ENCODE measurements at regions not wholly inside any gene's neighbourhood (a gene's known extent, or its start where the extent isn't known, plus 50 kb on each side); places are given as distances from the start of the nearest gene placed in this dataset.

GRCh38 chr3:152703245-152703890, 131.6 kb upstream of the P2RY1 start:
- no peaks in the 10 kb centered on the region for H3K27me3 ChIP-seq (ENCODE audit: control insufficient read depth in 1 of 2, insufficient read depth in 2 of 2, low read length in 2 of 2)
- H3K4me3 ChIP-seq (ENCODE audit: low read depth in 1 of 2, low read length in 2 of 2) = no peak overlapping the region
- no peaks in the 10 kb centered on the region for H3K36me3 ChIP-seq (ENCODE audit: control insufficient read depth in 1 of 2, insufficient read depth in 2 of 2, low read length in 2 of 2)
- no peak overlapping the region for H3K9ac ChIP-seq (ENCODE audit: low read depth in 1 of 2, low read length in 2 of 2)
- no peaks in the 10 kb centered on the region for H3K9me3 ChIP-seq (ENCODE audit: control insufficient read depth in 1 of 2, low read length in 2 of 2)
- H3K4me1 ChIP-seq (ENCODE audit: control insufficient read depth in 1 of 2, insufficient read depth in 2 of 2, low read length in 2 of 2) = peaks cover 3 to 7% of the 10 kb centered on the region in 2 donors
- H3K27ac ChIP-seq (ENCODE audit: low read depth, low read length) = no peak overlapping the region

- no peaks in the 10 kb centered on the region for H3K27me3 ChIP-seq (ENCODE audit: control insufficient read depth in 1 of 2, insufficient read depth in 2 of 2, low read length in 2 of 2)
- no peaks in the 10 kb centered on the region for H3K36me3 ChIP-seq (ENCODE audit: control insufficient read depth in 1 of 2, insufficient read depth in 2 of 2, low read length in 2 of 2)
- H3K4me3 ChIP-seq (ENCODE audit: low read depth in 1 of 2, low read length in 2 of 2) = peak overlapping the region; percentile 48 to 57
- no peak overlapping the region for H3K9ac ChIP-seq (ENCODE audit: low read depth in 1 of 2, low read length in 2 of 2)
- no peaks in the 10 kb centered on the region for H3K9me3 ChIP-seq (ENCODE audit: control insufficient read depth in 1 of 2, low read length in 2 of 2)
- H3K27ac ChIP-seq (ENCODE audit: low read depth, low read length) = no peak overlapping the region
- H3K4me1 ChIP-seq (ENCODE audit: control insufficient read depth in 1 of 2, insufficient read depth in 2 of 2, low read length in 2 of 2) = peaks cover 3 to 7% of the 10 kb centered on the region in 2 donors
Observed at GRCh38 chr3:152706991-152707713, 127.8 kb upstream of the P2RY1 start.

- no peaks in the 10 kb centered on the region for H3K36me3 ChIP-seq (ENCODE audit: control insufficient read depth in 1 of 2, insufficient read depth in 2 of 2, low read length in 2 of 2)
- no peak overlapping the region for H3K9ac ChIP-seq (ENCODE audit: low read depth in 1 of 2, low read length in 2 of 2)
- H3K4me3 ChIP-seq (ENCODE audit: low read depth in 1 of 2, low read length in 2 of 2) = no peak overlapping the region
- peaks cover 3 to 7% of the 10 kb centered on the region in 2 donors for H3K4me1 ChIP-seq (ENCODE audit: control insufficient read depth in 1 of 2, insufficient read depth in 2 of 2, low read length in 2 of 2)
- no peaks in the 10 kb centered on the region for H3K9me3 ChIP-seq (ENCODE audit: control insufficient read depth in 1 of 2, low read length in 2 of 2)
- H3K27me3 ChIP-seq (ENCODE audit: control insufficient read depth in 1 of 2, insufficient read depth in 2 of 2, low read length in 2 of 2) = no peaks in the 10 kb centered on the region
- H3K27ac ChIP-seq (ENCODE audit: low read depth, low read length) = no peak overlapping the region
Observed at GRCh38 chr3:152709659-152710058, 125.3 kb upstream of the P2RY1 start.

GRCh38 chr3:152710549-152710948, 124.4 kb upstream of the P2RY1 start:
- H3K4me1 ChIP-seq (ENCODE audit: control insufficient read depth in 1 of 2, insufficient read depth in 2 of 2, low read length in 2 of 2) = peaks cover 3 to 7% of the 10 kb centered on the region in 2 donors
- H3K4me3 ChIP-seq (ENCODE audit: low read depth in 1 of 2, low read length in 2 of 2) = no peak overlapping the region
- H3K9ac ChIP-seq (ENCODE audit: low read depth in 1 of 2, low read length in 2 of 2) = no peak overlapping the region
- H3K27me3 ChIP-seq (ENCODE audit: control insufficient read depth in 1 of 2, insufficient read depth in 2 of 2, low read length in 2 of 2) = no peaks in the 10 kb centered on the region
- H3K36me3 ChIP-seq (ENCODE audit: control insufficient read depth in 1 of 2, insufficient read depth in 2 of 2, low read length in 2 of 2) = no peaks in the 10 kb centered on the region
- H3K27ac ChIP-seq (ENCODE audit: low read depth, low read length) = no peak overlapping the region
- no peaks in the 10 kb centered on the region for H3K9me3 ChIP-seq (ENCODE audit: control insufficient read depth in 1 of 2, low read length in 2 of 2)

DNA sequence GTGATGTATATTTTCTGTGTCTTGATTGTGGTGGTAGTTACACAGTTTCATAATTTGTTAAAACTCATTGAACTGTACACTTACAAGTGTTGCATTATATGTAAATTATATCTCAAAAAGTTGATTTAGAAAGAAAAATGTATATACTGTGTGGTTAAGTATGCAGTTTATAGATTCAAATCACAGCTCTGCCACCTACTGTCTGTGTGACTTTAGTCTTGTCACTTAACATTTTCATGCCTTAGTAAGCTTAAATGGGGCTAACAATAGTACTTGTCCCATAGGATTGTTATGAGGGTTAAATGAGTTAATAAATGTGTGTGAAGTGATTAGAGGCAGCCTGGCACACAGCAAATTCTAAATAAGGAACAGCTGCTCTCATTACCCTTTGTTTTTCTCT, 120.9 kb upstream of the P2RY1 start:
- Histone ChIP-seq H3K27ac (ENCODE audit: low read depth, low read length) (no peak overlapping the region), H3K9ac (ENCODE audit: low read depth in 1 of 2, low read length in 2 of 2) (no peak overlapping the region), H3K27me3 (ENCODE audit: control insufficient read depth in 1 of 2, insufficient read depth in 2 of 2, low read length in 2 of 2) (no peaks in the 10 kb centered on the region), H3K9me3 (ENCODE audit: control insufficient read depth in 1 of 2, low read length in 2 of 2) (no peaks in the 10 kb centered on the region), H3K4me3 (ENCODE audit: low read depth in 1 of 2, low read length in 2 of 2) (no peak overlapping the region), H3K36me3 (ENCODE audit: control insufficient read depth in 1 of 2, insufficient read depth in 2 of 2, low read length in 2 of 2) (no peaks in the 10 kb centered on the region), H3K4me1 (ENCODE audit: control insufficient read depth in 1 of 2, insufficient read depth in 2 of 2, low read length in 2 of 2) (peaks cover 3 to 4% of the 10 kb centered on the region in 2 donors)

DNA sequence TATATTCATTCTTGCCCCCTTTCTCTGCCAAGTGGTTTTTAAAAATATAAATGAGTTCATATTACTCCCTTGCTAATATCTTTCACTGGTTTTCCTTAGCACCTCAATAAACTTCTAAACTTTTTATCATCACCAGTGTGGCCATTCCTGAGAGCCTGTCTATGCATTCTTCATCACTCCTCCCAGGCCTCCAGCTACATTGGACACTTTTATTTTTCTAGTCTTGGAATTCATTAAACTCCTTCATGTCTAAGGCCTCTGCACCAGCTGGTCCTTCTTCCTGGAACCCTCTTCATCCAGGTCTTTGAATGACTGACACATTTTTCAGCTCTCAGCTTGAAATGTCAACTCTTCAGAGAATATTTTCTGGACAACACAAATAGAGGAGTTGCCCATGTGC, 120.4 kb upstream of the P2RY1 start:
- H3K9ac ChIP-seq (ENCODE audit: low read depth in 1 of 2, low read length in 2 of 2) = no peak overlapping the region
- no peaks in the 10 kb centered on the region for H3K36me3 ChIP-seq (ENCODE audit: control insufficient read depth in 1 of 2, insufficient read depth in 2 of 2, low read length in 2 of 2)
- H3K27ac ChIP-seq (ENCODE audit: low read depth, low read length) = no peak overlapping the region
- H3K9me3 ChIP-seq (ENCODE audit: control insufficient read depth in 1 of 2, low read length in 2 of 2) = no peaks in the 10 kb centered on the region
- H3K4me1 ChIP-seq (ENCODE audit: control insufficient read depth in 1 of 2, insufficient read depth in 2 of 2, low read length in 2 of 2) = peaks cover 5 to 10% of the 10 kb centered on the region in 2 donors
- H3K4me3 ChIP-seq (ENCODE audit: low read depth in 1 of 2, low read length in 2 of 2) = no peak overlapping the region
- H3K27me3 ChIP-seq (ENCODE audit: control insufficient read depth in 1 of 2, insufficient read depth in 2 of 2, low read length in 2 of 2) = no peaks in the 10 kb centered on the region

GRCh38 chr3:152717252-152717651, 117.7 kb upstream of the P2RY1 start:
- H3K9ac ChIP-seq (ENCODE audit: low read depth in 1 of 2, low read length in 2 of 2) = no peak overlapping the region
- H3K9me3 ChIP-seq (ENCODE audit: control insufficient read depth in 1 of 2, low read length in 2 of 2) = no peaks in the 10 kb centered on the region
- no peaks in the 10 kb centered on the region for H3K27me3 ChIP-seq (ENCODE audit: control insufficient read depth in 1 of 2, insufficient read depth in 2 of 2, low read length in 2 of 2)
- H3K36me3 ChIP-seq (ENCODE audit: control insufficient read depth in 1 of 2, insufficient read depth in 2 of 2, low read length in 2 of 2) = no peaks in the 10 kb centered on the region
- peaks cover 5 to 10% of the 10 kb centered on the region in 2 donors for H3K4me1 ChIP-seq (ENCODE audit: control insufficient read depth in 1 of 2, insufficient read depth in 2 of 2, low read length in 2 of 2)
- no peak overlapping the region for H3K4me3 ChIP-seq (ENCODE audit: low read depth in 1 of 2, low read length in 2 of 2)
- H3K27ac ChIP-seq (ENCODE audit: low read depth, low read length) = no peak overlapping the region

- H3K9ac ChIP-seq (ENCODE audit: low read depth in 1 of 2, low read length in 2 of 2) = no peak overlapping the region
- H3K4me3 ChIP-seq (ENCODE audit: low read depth in 1 of 2, low read length in 2 of 2) = no peak overlapping the region
- peaks cover 5 to 12% of the 10 kb centered on the region in 2 donors for H3K4me1 ChIP-seq (ENCODE audit: control insufficient read depth in 1 of 2, insufficient read depth in 2 of 2, low read length in 2 of 2)
- H3K36me3 ChIP-seq (ENCODE audit: control insufficient read depth in 1 of 2, insufficient read depth in 2 of 2, low read length in 2 of 2) = no peaks in the 10 kb centered on the region
- H3K27me3 ChIP-seq (ENCODE audit: control insufficient read depth in 1 of 2, insufficient read depth in 2 of 2, low read length in 2 of 2) = no peaks in the 10 kb centered on the region
- H3K9me3 ChIP-seq (ENCODE audit: control insufficient read depth in 1 of 2, low read length in 2 of 2) = no peaks in the 10 kb centered on the region
- no peak overlapping the region for H3K27ac ChIP-seq (ENCODE audit: low read depth, low read length)
Observed at GRCh38 chr3:152718810-152719209, 116.1 kb upstream of the P2RY1 start.

DNA sequence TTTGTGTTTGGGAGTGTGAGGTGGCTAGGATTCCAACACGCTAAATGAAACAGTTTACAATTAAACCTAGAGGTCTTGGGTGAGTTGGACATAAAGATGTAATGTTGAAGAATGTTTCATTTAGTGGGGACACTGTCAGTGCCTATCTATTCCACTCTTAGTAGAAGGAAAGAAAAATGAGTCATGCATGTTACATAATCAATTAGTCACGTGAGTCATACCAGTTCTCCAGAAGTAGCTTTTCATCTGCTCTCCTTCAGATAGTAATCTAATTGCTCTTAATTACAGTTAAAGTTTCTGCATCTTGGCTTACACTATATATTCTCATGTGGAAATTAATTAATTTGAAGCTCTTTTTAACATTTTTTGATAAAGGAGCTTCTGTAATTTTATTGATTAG, 115.7 kb upstream of the P2RY1 start:
- Histone ChIP-seq H3K36me3 (ENCODE audit: control insufficient read depth in 1 of 2, insufficient read depth in 2 of 2, low read length in 2 of 2) (no peaks in the 10 kb centered on the region), H3K27ac (ENCODE audit: low read depth, low read length) (no peak overlapping the region), H3K9ac (ENCODE audit: low read depth in 1 of 2, low read length in 2 of 2) (no peak overlapping the region), H3K9me3 (ENCODE audit: control insufficient read depth in 1 of 2, low read length in 2 of 2) (no peaks in the 10 kb centered on the region), H3K27me3 (ENCODE audit: control insufficient read depth in 1 of 2, insufficient read depth in 2 of 2, low read length in 2 of 2) (no peaks in the 10 kb centered on the region), H3K4me1 (ENCODE audit: control insufficient read depth in 1 of 2, insufficient read depth in 2 of 2, low read length in 2 of 2) (peaks cover 10 to 15% of the 10 kb centered on the region in 2 donors), H3K4me3 (ENCODE audit: low read depth in 1 of 2, low read length in 2 of 2) (no peak overlapping the region)

GRCh38 chr3:152720951-152721718, 113.8 kb upstream of the P2RY1 start:
- Histone ChIP-seq H3K27ac (ENCODE audit: low read depth, low read length) (no peak overlapping the region), H3K36me3 (ENCODE audit: control insufficient read depth in 1 of 2, insufficient read depth in 2 of 2, low read length in 2 of 2) (no peaks in the 10 kb centered on the region), H3K4me1 (ENCODE audit: control insufficient read depth in 1 of 2, insufficient read depth in 2 of 2, low read length in 2 of 2) (peaks cover 13 to 19% of the 10 kb centered on the region in 2 donors), H3K27me3 (ENCODE audit: control insufficient read depth in 1 of 2, insufficient read depth in 2 of 2, low read length in 2 of 2) (no peaks in the 10 kb centered on the region), H3K9ac (ENCODE audit: low read depth in 1 of 2, low read length in 2 of 2) (no peak overlapping the region), H3K4me3 (ENCODE audit: low read depth in 1 of 2, low read length in 2 of 2) (no peak overlapping the region), H3K9me3 (ENCODE audit: control insufficient read depth in 1 of 2, low read length in 2 of 2) (no peaks in the 10 kb centered on the region)

Data from duodenal mucosa (tissue), 2 donors.